PC-3 (cell line): ENCODE measurements at regions not wholly inside any gene's neighbourhood (a gene's known extent, or its start where the extent isn't known, plus 50 kb on each side); places are given as distances from the start of the nearest gene placed in this dataset.

Experiments used
- ATAC-seq: fragments of 200-7000 bp; cut with Tn5 transposase; 2 replicates; pipeline ENCODE4 v1.9.1; 2020; ENCODE audit warnings: mild to moderate bottlenecking, moderate library complexity
- BruUV-seq: library from RNA; stranded (reverse); fragments of 400-500 nt; replicated peaks from 2 replicates; lab custom pipeline; 2021; lab: Mats Ljungman, UMichigan
- CTCF ChIA-PET: fragments of 300-600 bp; sonication (Branson Sonifier 250); formaldehyde crosslinking; loops from one replicate; lab custom pipeline; 2022; ENCODE audit warnings: antibody characterized with exemption; lab: Charles Lee
- POLR2A ChIA-PET: fragments of 300-600 bp; sonication (Branson Sonifier 250); formaldehyde crosslinking; loops from one replicate; lab custom pipeline; 2022; ENCODE audit warnings: antibody characterized with exemption; ENCODE audit not compliant: unreplicated experiment; lab: Charles Lee
- DNase-seq: peaks from one replicate; pipeline ENCODE4 v3.0.0-alpha.2; 2015
- H2AFZ ChIP-seq: fragments of 300-600 bp; sonication (generic); 2 replicates; pipeline ENCODE4 v1.6.0; 2016; ENCODE audit warnings: antibody characterized with exemption, low read length
- H3F3A ChIP-seq: fragments of 300-600 bp; sonication (generic); one replicate; pipeline ENCODE4 v1.6.0; 2017; ENCODE audit warnings: antibody characterized with exemption, low read length, control low read depth, mild to moderate bottlenecking; ENCODE audit not compliant: unreplicated experiment
- H3K27ac ChIP-seq: fragments of 300-600 bp; sonication (generic); 2 replicates; pipeline ENCODE4 v1.5.1; 2016; ENCODE audit warnings: mild to moderate bottlenecking, low read length
- H3K27me3 ChIP-seq: fragments of 300-600 bp; sonication (generic); 2 replicates; pipeline ENCODE4 v1.6.1; 2016; ENCODE audit warnings: low read length, mixed read lengths
- H3K36me3 ChIP-seq: fragments of 300-600 bp; sonication (generic); 2 replicates; pipeline ENCODE4 v1.6.1; 2016; ENCODE audit warnings: low read depth, mixed run types, low read length, mixed read lengths
- H3K4me1 ChIP-seq: fragments of 300-600 bp; sonication (generic); 2 replicates; pipeline ENCODE4 v1.5.1; 2016; ENCODE audit warnings: low read length; ENCODE audit not compliant: insufficient read depth
- H3K4me2 ChIP-seq: fragments of 300-600 bp; sonication (generic); 2 replicates; pipeline ENCODE4 v1.6.0; 2016; ENCODE audit warnings: low read length
- H3K4me3 ChIP-seq: fragments of 300-600 bp; sonication (generic); 2 replicates; pipeline ENCODE4 v1.5.1; 2016; ENCODE audit warnings: mild to moderate bottlenecking, low read length, mixed read lengths
- H3K79me2 ChIP-seq: fragments of 300-600 bp; sonication (generic); 2 replicates; pipeline ENCODE4 v1.6.1; 2017; ENCODE audit warnings: low read length, mixed read lengths
- H3K9ac ChIP-seq: fragments of 300-600 bp; sonication (generic); 2 replicates; pipeline ENCODE4 v1.6.0; 2016; ENCODE audit warnings: mild to moderate bottlenecking, low read length
- H3K9me2 ChIP-seq: fragments of 300-600 bp; sonication (generic); replicated peaks from 2 replicates; pipeline ENCODE4 v1.6.1; 2016; ENCODE audit warnings: mixed run types, low read length, mixed read lengths
- H3K9me3 ChIP-seq: fragments of 300-600 bp; sonication (generic); 2 replicates; pipeline ENCODE4 v1.6.1; 2016; ENCODE audit warnings: low read length, mixed read lengths
- H4K20me1 ChIP-seq: fragments of 300-600 bp; sonication (generic); 2 replicates; pipeline ENCODE4 v1.6.1; 2016; ENCODE audit warnings: low read length, mixed read lengths
- CTCF ChIP-seq: fragments of 300-600 bp; sonication (generic); conservative IDR thresholded peaks from 2 replicates; pipeline ENCODE4 v1.5.1; 2017; ENCODE audit warnings: antibody characterized with exemption, low read depth, mild to moderate bottlenecking, low read length
- EZH2 ChIP-seq: fragments of 300-600 bp; sonication (generic); IDR thresholded peaks from one replicate; pipeline ENCODE4 v1.6.1; 2017; ENCODE audit warnings: antibody characterized with exemption, mild to moderate bottlenecking, low read length; ENCODE audit not compliant: unreplicated experiment
- EZH2phosphoT487 ChIP-seq: fragments of 300-600 bp; sonication (generic); IDR thresholded peaks from 2 replicates; pipeline ENCODE4 v1.6.1; 2018; ENCODE audit warnings: mild to moderate bottlenecking, antibody characterized with exemption, low read length, borderline replicate concordance
- intact Hi-C: fragments of 100-400 bp; cut with micrococcal nuclease; formaldehyde crosslinking; loops from 2 replicates; pipeline ENCODE4 v1.9.0; 2023

- Histone ChIP-seq H3K4me1 (no peaks in the 10 kb centered on the region), H3F3A (no peaks in the 10 kb centered on the region), H3K27ac (no peak overlapping the region), H2AFZ (no peak overlapping the region), H3K9me2 (0 out of 2 replicates have a peak, but pooled peaks cover under 1% of the 10 kb centered on the region), H3K36me3 (no peaks in the 10 kb centered on the region), H3K4me2 (no peak overlapping the region), H3K79me2 (no peaks in the 10 kb centered on the region), H3K9ac (no peak overlapping the region), H3K27me3 (peaks cover 27% of the 10 kb centered on the region), H3K4me3 (no peak overlapping the region), H3K9me3 (no peaks in the 10 kb centered on the region), H4K20me1 (no peaks in the 10 kb centered on the region)
- ChIA-PET CTCF (no interaction called here), POLR2A (no interaction called here)
- BruUV-seq, result no TSS peak
- intact Hi-C loops, result no loop called here
- ATAC-seq (no peak), DNase-seq (no peak)
- TF ChIP-seq EZH2 (no peak), CTCF (no peak)
These were observed 66.1 kb upstream of the USP38 start for GRCh38 chr4:143118663-143119062.

- Histone ChIP-seq H3K9me2 (0 out of 2 replicates have a peak, but pooled peaks cover 4% of the 10 kb centered on the region), H4K20me1 (no peaks in the 10 kb centered on the region), H3K9ac (no peak overlapping the region), H3K4me2 (no peak overlapping the region), H3K9me3 (no peaks in the 10 kb centered on the region), H2AFZ (no peak overlapping the region), H3K4me3 (no peak overlapping the region), H3F3A (no peaks in the 10 kb centered on the region), H3K27me3 (no peaks in the 10 kb centered on the region), H3K79me2 (no peaks in the 10 kb centered on the region), H3K27ac (no peak overlapping the region), H3K36me3 (no peaks in the 10 kb centered on the region), H3K4me1 (no peaks in the 10 kb centered on the region)
- no peak for TF ChIP-seq EZH2phosphoT487
- TF ChIP-seq EZH2, result no peak
- TF ChIP-seq CTCF, result no peak
- intact Hi-C loops, result no loop called here
- POLR2A ChIA-PET, result no interaction called here
- DNase-seq (no peak), ATAC-seq (no peak)
- CTCF ChIA-PET, result no interaction called here
- BruUV-seq, result no TSS peak
These were observed 57.1 kb upstream of the USP38 start for GRCh38 chr4:143127621-143128020.

DNA sequence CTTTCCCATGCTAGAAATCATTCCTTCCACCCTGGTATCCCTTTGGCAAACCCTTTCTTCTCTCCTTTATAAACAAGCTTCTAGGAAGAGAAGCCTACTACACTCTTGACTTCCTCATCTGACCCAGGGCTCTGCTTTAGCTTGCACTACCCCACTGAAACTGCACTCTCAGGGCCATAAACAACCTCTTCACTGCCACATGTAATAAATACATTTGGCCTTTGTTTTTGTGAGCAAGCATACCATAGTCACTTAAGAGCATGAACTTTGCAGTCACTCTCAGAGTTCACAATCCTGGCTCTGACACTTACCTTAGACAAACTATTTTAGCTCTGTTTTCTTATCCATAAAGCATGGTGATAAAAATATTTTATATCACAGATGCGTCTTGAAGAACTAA is 50.7 kb upstream of the USP38 start:
- Histone ChIP-seq H3K27ac (no peak overlapping the region), H3K36me3 (no peaks in the 10 kb centered on the region), H3K4me3 (no peak overlapping the region), H3K9me3 (no peaks in the 10 kb centered on the region), H3K79me2 (no peaks in the 10 kb centered on the region), H3K9ac (no peak overlapping the region), H3K9me2 (no peaks in the 10 kb centered on the region), H2AFZ (no peak overlapping the region), H3K4me1 (no peaks in the 10 kb centered on the region), H3K27me3 (peaks cover 16% of the 10 kb centered on the region), H4K20me1 (no peaks in the 10 kb centered on the region), H3K4me2 (no peak overlapping the region), H3F3A (no peaks in the 10 kb centered on the region)
- DNase-seq (no peak), ATAC-seq (no peak)
- no peak for TF ChIP-seq EZH2phosphoT487
- no peak for TF ChIP-seq EZH2
- TF ChIP-seq CTCF, result no peak
- intact Hi-C loops, result no loop called here
- BruUV-seq, result no TSS peak
- POLR2A ChIA-PET, result no interaction called here
- CTCF ChIA-PET, result no interaction called here
